Right lobe of liver (tissue), 4 donors: ENCODE measurements at regions not wholly inside any gene's neighbourhood (a gene's known extent, or its start where the extent isn't known, plus 50 kb on each side); places are given as distances from the start of the nearest gene placed in this dataset.

Experiments
- CTCF ChIP-seq, 4 donors: fragments of 200-600 bp in 3 of 4; fragments of 450-650 bp in 1 of 4; IDR thresholded peaks; one replicate each; pipeline versions ENCODE4 v1.5.1 to v1.8.0; 2016 to 2022; ENCODE audit warnings: antibody characterized with exemption in 4 of 4, mild to moderate bottlenecking in 2 of 4
- POLR2A ChIP-seq: fragments of 450-650 bp; IDR thresholded peaks from one replicate; pipeline ENCODE4 v1.6.1; 2017; ENCODE audit warnings: antibody characterized with exemption, mild to moderate bottlenecking
- donor health status: DM: no; HTN: no; CAD: no.
- donor health status: DM: no; HTN: no; CAD: no.
- donor health status: DM: no; HTN: yes; CAD: no.

GRCh38 chr12:66919466-66919865, 240.6 kb upstream of the GRIP1 start:
- TF ChIP-seq CTCF (IDR thresholded peaks at IDR 0.05) (no peak), POLR2A (no peak)
